ENCODE measurements at regions not wholly inside any gene's neighbourhood (a gene's known extent, or its start where the extent isn't known, plus 50 kb on each side); places are given as distances from the start of the nearest gene placed in this dataset.

- Histone ChIP-seq H3K4me3 (ENCODE audit: low read depth in 1 of 3, low read length in 3 of 3) (no peak overlapping the region), H3K9me3 (ENCODE audit: control insufficient read depth in 4 of 4, low read length in 3 of 4) (no peaks in the 10 kb centered on the region), H3K27ac (ENCODE audit: low read depth in 1 of 2, low read length in 2 of 2) (no peak overlapping the region), H3K36me3 (ENCODE audit: control insufficient read depth in 4 of 4, insufficient read depth in 3 of 4, low read depth in 1 of 4, low read length in 3 of 4) (no peaks in the 10 kb centered on the region), H3K9ac (ENCODE audit: low read depth in 1 of 2, low read length in 2 of 2) (no peak overlapping the region), H3K4me1 (ENCODE audit: control insufficient read depth in 4 of 4, insufficient read depth in 4 of 4, low read length in 3 of 4) (no peaks in the 10 kb centered on the region), H3K27me3 (ENCODE audit: control insufficient read depth in 4 of 4, insufficient read depth in 4 of 4, low read length in 3 of 4) (peaks cover 0 to 2% (median 0%) of the 10 kb centered on the region in 4 donors)
- 95% methylated on average over 7 of the region's 7 CpGs for WGBS
- DNase-seq (ENCODE audit: low spot score), result no peak
- TF ChIP-seq TAF1 (conservative IDR thresholded peaks at IDR 0.05) (no peak), JUND (IDR thresholded peaks at IDR 0.05) (no peak)
Observed at GRCh38 chr3:59161048-59161447, 111.2 kb upstream of the CFAP20DC start.

- peaks cover 0 to 2% (median 0%) of the 10 kb centered on the region in 4 donors for H3K27me3 ChIP-seq (ENCODE audit: control insufficient read depth in 4 of 4, insufficient read depth in 4 of 4, low read length in 3 of 4)
- 84% methylated on average over 4 of the region's 4 CpGs for WGBS
- H3K9ac ChIP-seq (ENCODE audit: low read depth in 1 of 2, low read length in 2 of 2), result no peak overlapping the region
- TF ChIP-seq JUND (IDR thresholded peaks at IDR 0.05) (no peak), FOXA2 (IDR thresholded peaks at IDR 0.05) (no peak), EGR1 (IDR thresholded peaks at IDR 0.05; ENCODE audit: low read depth in 2 of 2) (no peak), NR2F2 (IDR thresholded peaks at IDR 0.05) (no peak), RXRA (IDR thresholded peaks at IDR 0.05) (no peak), SP1 (IDR thresholded peaks at IDR 0.05) (no peak), RAD21 (IDR thresholded peaks at IDR 0.05) (no peak), TAF1 (conservative IDR thresholded peaks at IDR 0.05) (no peak), HNF4G (IDR thresholded peaks at IDR 0.05) (no peak), ZBTB33 (IDR thresholded peaks at IDR 0.05) (no peak), GABPA (IDR thresholded peaks at IDR 0.05 in 1 of 2, conservative IDR thresholded peaks at IDR 0.05 in 1 of 2) (no peak), REST (IDR thresholded peaks at IDR 0.05) (no peak), MAX (IDR thresholded peaks at IDR 0.05) (no peak), HNF4A (conservative IDR thresholded peaks at IDR 0.05) (no peak), YY1 (IDR thresholded peaks at IDR 0.05) (no peak), FOXA1 (IDR thresholded peaks at IDR 0.05) (no peak)
- TF ChIP-seq, protein P1, sequence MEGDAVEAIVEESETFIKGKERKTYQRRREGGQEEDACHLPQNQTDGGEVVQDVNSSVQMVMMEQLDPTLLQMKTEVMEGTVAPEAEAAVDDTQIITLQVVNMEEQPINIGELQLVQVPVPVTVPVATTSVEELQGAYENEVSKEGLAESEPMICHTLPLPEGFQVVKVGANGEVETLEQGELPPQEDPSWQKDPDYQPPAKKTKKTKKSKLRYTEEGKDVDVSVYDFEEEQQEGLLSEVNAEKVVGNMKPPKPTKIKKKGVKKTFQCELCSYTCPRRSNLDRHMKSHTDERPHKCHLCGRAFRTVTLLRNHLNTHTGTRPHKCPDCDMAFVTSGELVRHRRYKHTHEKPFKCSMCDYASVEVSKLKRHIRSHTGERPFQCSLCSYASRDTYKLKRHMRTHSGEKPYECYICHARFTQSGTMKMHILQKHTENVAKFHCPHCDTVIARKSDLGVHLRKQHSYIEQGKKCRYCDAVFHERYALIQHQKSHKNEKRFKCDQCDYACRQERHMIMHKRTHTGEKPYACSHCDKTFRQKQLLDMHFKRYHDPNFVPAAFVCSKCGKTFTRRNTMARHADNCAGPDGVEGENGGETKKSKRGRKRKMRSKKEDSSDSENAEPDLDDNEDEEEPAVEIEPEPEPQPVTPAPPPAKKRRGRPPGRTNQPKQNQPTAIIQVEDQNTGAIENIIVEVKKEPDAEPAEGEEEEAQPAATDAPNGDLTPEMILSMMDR (IDR thresholded peaks at IDR 0.05; ENCODE audit: low read depth, low read length, missing input control), result no peak
- H3K27ac ChIP-seq (ENCODE audit: low read depth in 1 of 2, low read length in 2 of 2), result no peak overlapping the region
- no peaks in the 10 kb centered on the region for H3K36me3 ChIP-seq (ENCODE audit: control insufficient read depth in 4 of 4, insufficient read depth in 3 of 4, low read depth in 1 of 4, low read length in 3 of 4)
- no peaks in the 10 kb centered on the region for H3K9me3 ChIP-seq (ENCODE audit: control insufficient read depth in 4 of 4, low read length in 3 of 4)
- DNase-seq (ENCODE audit: low spot score), result no peak
- H3K4me3 ChIP-seq (ENCODE audit: low read depth in 1 of 3, low read length in 3 of 3), result no peak overlapping the region
- H3K4me1 ChIP-seq (ENCODE audit: control insufficient read depth in 4 of 4, insufficient read depth in 4 of 4, low read length in 3 of 4), result no peaks in the 10 kb centered on the region
Observed at GRCh38 chr3:59160133-59160746, 110.4 kb upstream of the CFAP20DC start.
